ENCODE measurements at regions not wholly inside any gene's neighbourhood (a gene's known extent, or its start where the extent isn't known, plus 50 kb on each side); places are given as distances from the start of the nearest gene placed in this dataset.

- no peak overlapping the region for H3K4me3 ChIP-seq (ENCODE audit: low read depth, low read length)
- peak; percentile 7 for DNase-seq (ENCODE audit: low read depth)
- TF ChIP-seq CTCF (IDR thresholded peaks at IDR 0.05; ENCODE audit: insufficient read depth, low read length), result no peak
Observed at GRCh38 chr6:167699141-167699931, 127.4 kb upstream of the AFDN start.

- no peak for TF ChIP-seq CTCF (IDR thresholded peaks at IDR 0.05; ENCODE audit: insufficient read depth, low read length)
Observed at GRCh38 chr6:167700199-167700598, 126.5 kb upstream of the AFDN start.

GRCh38 chr6:167701010-167701409, 125.7 kb upstream of the AFDN start:
- TF ChIP-seq CTCF (IDR thresholded peaks at IDR 0.05; ENCODE audit: insufficient read depth, low read length), result no peak
- DNase-seq (ENCODE audit: low read depth), result no peak
- H3K4me3 ChIP-seq (ENCODE audit: low read depth, low read length), result no peak overlapping the region

More at GRCh38 chr6:167700199-167700598, 126.5 kb upstream of the AFDN start:
- no peak for DNase-seq (ENCODE audit: low read depth)
- no peak overlapping the region for H3K4me3 ChIP-seq (ENCODE audit: low read depth, low read length)

DNA sequence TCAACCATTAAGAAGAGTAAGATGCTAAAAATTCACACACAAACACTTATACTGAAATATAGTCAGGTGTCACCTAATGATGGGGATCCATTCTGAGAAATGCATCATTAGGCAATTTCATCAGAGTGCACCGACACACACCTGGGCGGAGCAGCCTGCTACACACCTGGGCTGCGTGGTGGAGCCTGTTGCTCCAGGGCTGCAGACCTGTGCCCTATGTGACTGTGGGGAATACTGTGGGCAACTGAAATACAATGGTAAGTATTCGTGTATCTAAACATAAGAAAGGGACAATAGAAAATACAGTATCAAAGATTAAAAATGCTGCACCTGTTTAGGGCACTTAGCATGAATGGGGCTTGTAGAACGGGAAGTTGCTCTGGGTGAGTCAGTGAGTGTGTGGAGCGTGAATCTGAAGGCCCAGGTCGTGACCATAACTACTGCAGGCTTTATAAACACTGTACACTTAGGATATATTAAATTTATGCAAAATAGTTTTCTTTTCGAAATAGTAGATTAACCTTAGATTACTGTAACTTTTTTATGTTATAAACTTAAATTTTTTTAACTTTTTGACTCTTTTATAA, 124.4 kb upstream of the AFDN start:
- no peak for TF ChIP-seq CTCF (IDR thresholded peaks at IDR 0.05; ENCODE audit: insufficient read depth, low read length)
- DNase-seq (ENCODE audit: low read depth), result no peak
- no peak overlapping the region for H3K4me3 ChIP-seq (ENCODE audit: low read depth, low read length)

DNA sequence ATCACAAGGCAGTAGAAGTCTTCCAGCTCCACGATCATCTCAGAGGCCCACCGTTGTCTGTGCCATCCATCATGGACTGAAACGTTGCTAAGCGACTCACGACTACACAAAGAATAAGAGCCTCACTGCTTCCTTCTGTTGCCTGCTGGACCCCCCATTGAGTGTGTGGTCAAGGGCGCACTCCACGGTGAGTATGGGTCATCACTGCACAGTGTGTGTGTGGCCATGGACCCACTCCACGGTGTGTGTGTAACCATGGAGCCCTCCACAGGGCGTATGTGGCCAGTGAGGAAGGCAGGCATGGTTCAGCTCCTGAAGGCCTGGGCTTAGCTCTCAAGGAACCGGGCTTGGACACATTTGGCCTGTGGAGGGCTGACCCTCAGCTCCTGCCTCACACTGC, 123.4 kb upstream of the AFDN start:
- no peak overlapping the region for H3K4me3 ChIP-seq (ENCODE audit: low read depth, low read length)
- no peak for TF ChIP-seq CTCF (IDR thresholded peaks at IDR 0.05; ENCODE audit: insufficient read depth, low read length)
- no peak for DNase-seq (ENCODE audit: low read depth)

DNA sequence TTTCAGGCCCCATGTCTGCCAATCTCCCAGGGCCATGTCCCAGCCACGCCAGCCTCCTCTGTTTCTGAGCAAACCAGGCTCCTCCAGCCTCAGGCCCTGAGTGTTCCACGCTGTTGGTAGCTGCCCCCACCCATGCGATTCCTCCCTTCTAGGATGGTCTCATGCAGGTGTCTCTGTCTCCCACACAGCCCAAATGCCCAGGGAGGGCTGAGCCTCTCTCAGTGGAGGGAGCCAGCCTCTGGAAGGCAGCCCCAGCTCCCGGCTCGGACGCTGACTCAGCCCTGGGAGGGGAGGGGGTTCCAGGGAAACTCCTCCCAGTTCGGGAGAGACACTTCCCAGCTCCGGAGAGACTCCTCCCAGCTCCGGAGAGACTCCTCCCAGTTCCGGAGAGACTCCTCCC, 122.9 kb upstream of the AFDN start:
- no peak for DNase-seq (ENCODE audit: low read depth)
- no peak for TF ChIP-seq CTCF (IDR thresholded peaks at IDR 0.05; ENCODE audit: insufficient read depth, low read length)
- no peak overlapping the region for H3K4me3 ChIP-seq (ENCODE audit: low read depth, low read length)
